Spleen (tissue), 11 donors: ENCODE measurements at regions not wholly inside any gene's neighbourhood (a gene's known extent, or its start where the extent isn't known, plus 50 kb on each side); places are given as distances from the start of the nearest gene placed in this dataset.

Source experiments
- DNase-seq: peaks from one replicate; pipeline ENCODE4 v3.0.0-alpha.2; 2020
- H3K27ac ChIP-seq, 8 donors: fragments of 200-600 bp; sonication (generic) in 7 of 8; 1 replicate in 4 of 8; 2 replicates in 4 of 8; pipeline versions ENCODE4 v1.5.0 to v1.8.0; 2016 to 2021; ENCODE audit warnings: inconsistent platforms in 4 of 8, mild to moderate bottlenecking in 4 of 8, moderate library complexity in 1 of 8
- H3K27me3 ChIP-seq, 7 donors: fragments of 200-600 bp; sonication (generic) in 6 of 7; replicated peaks in 1 of 7; 1 replicate in 4 of 7; 2 replicates in 3 of 7; pipeline versions ENCODE4 v1.5.0 to v1.8.0; 2016 to 2021; ENCODE audit warnings: inconsistent platforms in 3 of 7, mild to moderate bottlenecking in 1 of 7
- H3K36me3 ChIP-seq, 6 donors: fragments of 200-600 bp; sonication (generic) in 5 of 6; 1 replicate in 4 of 6; 2 replicates in 2 of 6; pipeline versions ENCODE4 v1.5.0 to v1.8.0; 2016 to 2021; ENCODE audit warnings: inconsistent platforms in 2 of 6
- H3K4me1 ChIP-seq, 6 donors: fragments of 200-600 bp; sonication (generic) in 5 of 6; 1 replicate in 3 of 6; 2 replicates in 3 of 6; pipeline versions ENCODE4 v1.5.0 to v1.8.0; 2016 to 2021; ENCODE audit warnings: inconsistent platforms in 3 of 6
- H3K4me3 ChIP-seq, 8 donors: fragments of 200-600 bp; sonication (generic) in 7 of 8; 1 replicate in 4 of 8; 2 replicates in 4 of 8; pipeline versions ENCODE4 v1.5.0 to v1.8.0; 2016 to 2021; ENCODE audit warnings: inconsistent platforms in 4 of 8, mild to moderate bottlenecking in 4 of 8, moderate library complexity in 2 of 8
- H3K9me3 ChIP-seq, 8 donors: fragments of 200-600 bp; sonication (generic) in 7 of 8; 1 replicate in 4 of 8; 2 replicates in 4 of 8; pipeline versions ENCODE4 v1.5.0 to v1.8.0; 2016 to 2021; ENCODE audit warnings: inconsistent platforms in 4 of 8
- POLR2A ChIP-seq, 3 donors: fragments of 450-650 bp; IDR thresholded peaks; one replicate each; pipeline ENCODE4 v1.5.1; 2017; ENCODE audit warnings: antibody characterized with exemption in 3 of 3, mild to moderate bottlenecking in 1 of 3
- POLR2AphosphoS5 ChIP-seq, 3 donors: sonication (generic); formaldehyde crosslinking; IDR thresholded peaks; one replicate each; pipeline ENCODE4 v1.5.1; 2017; ENCODE audit warnings: antibody characterized with exemption in 3 of 3
- WGBS, 5 donors: extraction: QIAGEN DNeasy Blood & Tissue Kit in 3 of 5; methylation state at CpG; one replicate each; pipeline versions ENCODE4 v1.1.5 to v1.1.7; 2013 to 2018; 5-methylcytosine and 5-hydroxymethylcytosine counted together
- intact Hi-C: fragments of 100-400 bp; cut with DNase I; formaldehyde crosslinking; loops from one replicate; pipeline ENCODE4 v1.15.0; 2023; ENCODE audit warnings: low total_unique reads
- TF ChIP-seq, protein P1 (sequence below), 11 experiments: fragments of 200-600 bp in 7 of 11; fragments of 450-650 bp in 4 of 11; sonication (generic) in 4 of 11; IDR thresholded peaks in 8 of 11; conservative IDR thresholded peaks in 3 of 11; 1 replicate in 7 of 11; 2 replicates in 4 of 11; pipeline versions ENCODE4 v1.4.0 to v1.8.0; 2016 to 2021; ENCODE audit warnings: antibody characterized with exemption in 11 of 11, inconsistent platforms in 4 of 11, mild to moderate bottlenecking in 1 of 11
- donor health status: healthy with polysubstance abuse.
- donor health status: DM: no; HTN: no; CAD: no; lungs with moderate emphysema.
- donor health status: DM: no; HTN: no; CAD: no.
- donor health status: Bipolar disorder and iron deficiency.
- donor health status: healthy.
- donor health status: DM: no; HTN: no; CAD: no.
- donor health status: DM: yes; HTN: yes; CAD: no.

DNA sequence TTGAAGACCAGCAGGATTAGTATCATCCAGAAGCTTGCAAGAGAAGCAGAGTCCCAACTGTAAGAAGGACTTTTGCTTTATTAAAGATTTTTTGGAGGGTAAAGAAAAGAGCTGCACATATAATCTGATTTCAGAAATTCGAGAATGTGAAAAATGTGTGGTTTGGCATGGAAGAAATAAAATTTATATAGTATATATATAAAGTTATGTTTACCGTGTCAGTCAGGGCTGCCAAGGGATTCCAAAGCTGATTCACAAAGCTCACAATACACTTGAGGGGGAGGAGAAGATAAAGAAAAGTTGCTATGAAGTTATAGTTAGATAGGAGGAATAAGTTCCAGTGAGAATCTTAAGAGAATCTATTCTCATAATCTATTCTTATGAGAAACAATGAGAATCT lies 231.8 kb upstream of the CACNA2D1 start:
- TF ChIP-seq POLR2AphosphoS5 (IDR thresholded peaks at IDR 0.05) (no peak), POLR2A (IDR thresholded peaks at IDR 0.05) (no peak)
- TF ChIP-seq, protein P1, sequence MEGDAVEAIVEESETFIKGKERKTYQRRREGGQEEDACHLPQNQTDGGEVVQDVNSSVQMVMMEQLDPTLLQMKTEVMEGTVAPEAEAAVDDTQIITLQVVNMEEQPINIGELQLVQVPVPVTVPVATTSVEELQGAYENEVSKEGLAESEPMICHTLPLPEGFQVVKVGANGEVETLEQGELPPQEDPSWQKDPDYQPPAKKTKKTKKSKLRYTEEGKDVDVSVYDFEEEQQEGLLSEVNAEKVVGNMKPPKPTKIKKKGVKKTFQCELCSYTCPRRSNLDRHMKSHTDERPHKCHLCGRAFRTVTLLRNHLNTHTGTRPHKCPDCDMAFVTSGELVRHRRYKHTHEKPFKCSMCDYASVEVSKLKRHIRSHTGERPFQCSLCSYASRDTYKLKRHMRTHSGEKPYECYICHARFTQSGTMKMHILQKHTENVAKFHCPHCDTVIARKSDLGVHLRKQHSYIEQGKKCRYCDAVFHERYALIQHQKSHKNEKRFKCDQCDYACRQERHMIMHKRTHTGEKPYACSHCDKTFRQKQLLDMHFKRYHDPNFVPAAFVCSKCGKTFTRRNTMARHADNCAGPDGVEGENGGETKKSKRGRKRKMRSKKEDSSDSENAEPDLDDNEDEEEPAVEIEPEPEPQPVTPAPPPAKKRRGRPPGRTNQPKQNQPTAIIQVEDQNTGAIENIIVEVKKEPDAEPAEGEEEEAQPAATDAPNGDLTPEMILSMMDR (IDR thresholded peaks at IDR 0.05 in 8 of 11, conservative IDR thresholded peaks at IDR 0.05 in 3 of 11): no peak
- intact Hi-C loops: no loop called here
- Histone ChIP-seq H3K36me3 (no peaks in the 10 kb centered on the region), H3K4me1 (peaks cover 0 to 6% (median 0%) of the 10 kb centered on the region in 6 donors), H3K4me3 (no peak overlapping the region), H3K27me3 (no peaks in the 10 kb centered on the region), H3K27ac (no peak overlapping the region), H3K9me3 (no peaks in the 10 kb centered on the region)
- 72 to 91% (median 86%) methylated on average over 2 of the region's 2 CpGs for WGBS, 5 donors
- DNase-seq: no peak

DNA sequence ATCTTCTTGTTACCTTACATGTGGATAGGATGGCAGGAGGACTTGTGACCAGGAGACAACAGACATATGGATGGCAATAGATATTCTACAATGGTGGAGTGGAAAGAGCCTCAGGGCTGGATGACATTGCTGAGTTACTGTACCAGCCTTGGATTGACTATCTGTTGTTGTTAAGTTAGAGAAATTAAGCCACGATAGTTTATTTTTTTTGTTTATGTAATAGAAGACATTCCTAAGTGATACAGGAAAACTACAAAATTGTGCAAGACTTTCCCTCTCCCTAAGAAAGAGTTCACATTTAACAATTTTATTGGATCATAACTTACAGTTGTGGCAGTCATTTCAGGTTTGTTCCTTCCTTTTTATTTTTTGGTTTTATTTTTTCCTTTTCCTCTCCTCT lies 230.7 kb upstream of the CACNA2D1 start:
- TF ChIP-seq, protein P1 (IDR thresholded peaks at IDR 0.05 in 8 of 11, conservative IDR thresholded peaks at IDR 0.05 in 3 of 11): no peak
- no peak for TF ChIP-seq POLR2AphosphoS5 (IDR thresholded peaks at IDR 0.05)
- no peak for TF ChIP-seq POLR2A (IDR thresholded peaks at IDR 0.05)
- no peaks in the 10 kb centered on the region for H3K9me3 ChIP-seq
- H3K4me3 ChIP-seq: no peak overlapping the region
- no peaks in the 10 kb centered on the region for H3K36me3 ChIP-seq
- no peaks in the 10 kb centered on the region for H3K27me3 ChIP-seq
- DNase-seq: no peak
- intact Hi-C loops: no loop called here
- WGBS, 5 donors: 60 to 94% (median 82%) methylated on average over 1 of the region's 1 CpG
- H3K27ac ChIP-seq: no peak overlapping the region
- H3K4me1 ChIP-seq: peaks cover 0 to 6% (median 0%) of the 10 kb centered on the region in 6 donors

DNA sequence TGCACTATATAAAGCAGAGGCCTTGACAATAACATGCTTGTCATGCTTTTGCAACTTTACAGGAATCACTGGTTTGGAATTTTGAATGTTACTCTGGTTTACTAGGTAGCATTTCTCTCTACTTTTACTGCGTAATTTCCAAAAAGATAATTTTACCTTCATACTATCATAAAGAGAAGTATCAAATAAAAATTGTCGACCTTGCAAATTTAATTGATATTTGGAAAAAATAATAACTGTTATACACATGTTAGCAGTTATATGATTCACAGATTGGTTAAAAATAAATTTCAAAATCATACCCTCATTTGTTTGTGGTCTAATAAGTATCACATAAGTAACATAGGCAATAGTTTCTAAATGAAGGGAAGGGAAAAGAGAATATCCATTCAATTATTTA lies 228.5 kb upstream of the CACNA2D1 start:
- Histone ChIP-seq H3K27ac (no peak overlapping the region), H3K4me1 (no peaks in the 10 kb centered on the region), H3K4me3 (no peak overlapping the region), H3K27me3 (no peaks in the 10 kb centered on the region), H3K9me3 (peaks cover 0 to 4% (median 0%) of the 10 kb centered on the region in 8 donors), H3K36me3 (no peaks in the 10 kb centered on the region)
- TF ChIP-seq, protein P1 (IDR thresholded peaks at IDR 0.05 in 8 of 11, conservative IDR thresholded peaks at IDR 0.05 in 3 of 11): no peak
- TF ChIP-seq POLR2AphosphoS5 (IDR thresholded peaks at IDR 0.05) (no peak), POLR2A (IDR thresholded peaks at IDR 0.05) (no peak)
- intact Hi-C loops: no loop called here
- DNase-seq: no peak
- 85 to 95% (median 91%) methylated on average over 2 of the region's 2 CpGs for WGBS, 5 donors

DNA sequence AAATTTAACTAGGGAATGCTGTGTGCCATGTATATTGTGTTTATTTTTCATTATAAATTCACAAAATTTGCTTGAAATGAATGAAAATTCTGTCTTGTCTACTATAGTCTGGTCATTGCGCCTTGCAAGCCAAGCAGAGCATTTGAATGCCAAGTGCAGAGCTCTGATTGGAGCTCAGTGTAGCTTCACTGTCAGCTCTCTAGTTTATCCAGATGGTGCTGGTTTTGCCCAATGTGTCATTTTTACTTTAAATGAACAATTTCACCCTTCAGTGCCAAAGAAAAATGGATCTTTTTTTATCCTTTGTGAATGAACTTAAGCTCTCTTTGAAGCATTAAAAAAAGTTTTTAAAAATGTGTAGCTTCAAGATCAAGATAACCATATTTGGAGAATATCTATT lies 225.6 kb upstream of the CACNA2D1 start:
- 90 to 100% (median 95%) methylated on average over 1 of the region's 1 CpG for WGBS, 5 donors
- intact Hi-C loops: no loop called here
- H3K4me1 ChIP-seq: no peaks in the 10 kb centered on the region
- H3K36me3 ChIP-seq: no peaks in the 10 kb centered on the region
- H3K4me3 ChIP-seq: no peak overlapping the region
- peaks cover 0 to 4% (median 0%) of the 10 kb centered on the region in 8 donors for H3K9me3 ChIP-seq
- TF ChIP-seq, protein P1 (IDR thresholded peaks at IDR 0.05 in 8 of 11, conservative IDR thresholded peaks at IDR 0.05 in 3 of 11): no peak
- TF ChIP-seq POLR2A (IDR thresholded peaks at IDR 0.05) (no peak), POLR2AphosphoS5 (IDR thresholded peaks at IDR 0.05) (no peak)
- H3K27ac ChIP-seq: no peak overlapping the region
- H3K27me3 ChIP-seq: no peaks in the 10 kb centered on the region
- DNase-seq: no peak
